ENCODE measurements at regions not wholly inside any gene's neighbourhood (a gene's known extent, or its start where the extent isn't known, plus 50 kb on each side); places are given as distances from the start of the nearest gene placed in this dataset.

DNA sequence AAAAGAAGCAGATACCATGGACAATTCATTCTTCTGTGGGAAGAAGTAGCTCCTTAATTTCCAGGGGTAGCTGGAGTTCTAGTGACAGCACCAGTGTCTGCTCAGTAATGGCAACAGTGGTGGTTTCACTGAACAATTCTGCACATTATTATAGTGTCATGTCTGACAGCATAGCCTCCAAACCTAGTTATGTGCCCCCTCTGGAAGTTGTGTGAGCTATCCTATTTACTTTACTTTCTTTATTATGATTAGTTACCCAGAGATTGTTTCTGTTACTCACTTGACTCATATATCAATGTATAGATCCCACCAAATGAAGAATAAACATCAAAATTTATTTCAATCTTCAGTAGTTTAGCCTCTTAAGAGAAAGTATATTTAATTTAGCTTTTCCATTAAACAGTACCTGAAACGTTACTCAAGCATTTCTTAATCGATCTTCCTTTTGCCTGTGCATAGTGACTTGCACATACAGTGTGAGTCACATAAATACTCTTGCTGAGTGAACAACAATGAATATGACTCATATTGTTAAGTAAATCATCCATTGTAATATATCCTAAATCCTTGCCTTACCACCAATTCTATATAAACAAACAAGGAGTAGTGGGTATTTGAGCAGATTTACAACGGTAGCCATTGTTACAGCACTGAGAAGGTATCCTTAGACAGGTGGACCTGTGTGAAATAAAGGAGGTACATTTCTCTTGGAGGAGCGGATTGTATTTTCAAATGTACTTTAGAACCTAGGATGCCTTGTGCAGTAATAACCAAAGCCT is 534.7 kb downstream of the ANKRD50 start:
- no peak for DNase-seq (ENCODE audit: low read depth)

- DNase-seq (ENCODE audit: low read depth) = no peak
Measured at GRCh38 chr4:124178449-124179021, 534.0 kb downstream of the ANKRD50 start.

GRCh38 chr4:124179506-124180186 is 532.9 kb downstream of the ANKRD50 start:
- DNase-seq (ENCODE audit: low read depth) = no peak

GRCh38 chr4:124181039-124181438 is 531.5 kb downstream of the ANKRD50 start:
- no peak for DNase-seq (ENCODE audit: low read depth)

DNA sequence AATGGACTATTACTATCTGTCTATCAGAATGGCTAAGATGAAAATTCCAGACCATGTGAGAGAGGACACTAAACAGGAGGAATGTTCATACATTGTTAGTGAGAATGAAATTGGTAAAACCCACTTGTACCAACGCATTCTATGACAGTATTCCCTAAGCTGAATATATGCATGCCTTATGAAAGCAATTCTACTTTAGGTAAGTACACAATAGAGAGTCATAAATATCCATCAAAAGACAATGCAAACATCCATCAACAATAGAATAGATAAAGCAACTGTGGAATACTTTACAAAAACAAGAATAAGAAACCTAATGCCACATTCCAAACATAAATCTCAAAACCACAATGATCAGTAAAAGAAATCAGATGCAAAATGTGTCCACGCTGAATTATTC is 529.3 kb downstream of the ANKRD50 start:
- no peak for DNase-seq (ENCODE audit: low read depth)

- no peak for DNase-seq (ENCODE audit: low read depth)
Measured at GRCh38 chr4:124183926-124184325, 528.6 kb downstream of the ANKRD50 start.

- no peak for DNase-seq (ENCODE audit: low read depth)
Measured at GRCh38 chr4:124184792-124185191, 527.7 kb downstream of the ANKRD50 start.

GRCh38 chr4:124188595-124188994 is 523.9 kb downstream of the ANKRD50 start:
- DNase-seq (ENCODE audit: low read depth) = no peak

- no peak for DNase-seq (ENCODE audit: low read depth)
Measured at GRCh38 chr4:124189545-124189944, 523.0 kb downstream of the ANKRD50 start.

DNA sequence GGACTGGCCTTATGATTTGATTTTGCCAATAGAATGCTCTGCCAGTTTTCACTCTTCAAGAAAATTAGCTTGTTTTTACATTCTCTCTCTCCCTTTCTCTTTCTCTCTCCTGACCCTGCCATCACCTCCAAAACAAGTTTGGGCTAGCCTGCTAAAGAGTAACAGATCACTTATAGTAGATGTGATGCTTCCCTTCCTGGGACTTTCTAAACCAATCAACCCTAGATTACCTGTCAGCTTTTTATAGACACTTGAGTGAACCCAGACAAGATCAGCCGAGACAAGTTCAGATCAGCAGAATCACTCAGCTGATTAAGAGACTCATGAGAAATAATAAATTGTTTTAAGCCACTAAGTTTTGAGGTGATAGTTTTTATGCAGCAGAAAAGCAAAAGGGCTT is 521.2 kb downstream of the ANKRD50 start:
- DNase-seq (ENCODE audit: low read depth) = no peak

DNA sequence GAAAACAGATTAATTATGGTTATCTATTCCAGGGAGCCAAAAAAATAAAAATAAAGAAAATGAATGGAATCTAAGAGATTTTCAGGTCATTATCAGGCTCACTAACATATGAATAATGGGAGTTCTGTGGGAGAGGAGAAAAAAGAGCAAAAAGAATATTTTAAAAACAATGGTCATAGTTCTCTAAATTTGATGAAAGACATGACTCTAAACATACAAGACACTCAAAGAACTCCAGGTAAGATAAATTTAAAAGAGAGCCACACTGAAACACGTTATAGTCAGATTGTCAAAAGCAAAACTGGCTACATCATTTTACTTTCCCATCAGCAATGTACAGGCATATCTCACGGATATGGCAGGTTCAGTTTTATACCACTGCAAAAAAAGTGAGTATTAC is 520.0 kb downstream of the ANKRD50 start:
- no peak for DNase-seq (ENCODE audit: low read depth)

DNA sequence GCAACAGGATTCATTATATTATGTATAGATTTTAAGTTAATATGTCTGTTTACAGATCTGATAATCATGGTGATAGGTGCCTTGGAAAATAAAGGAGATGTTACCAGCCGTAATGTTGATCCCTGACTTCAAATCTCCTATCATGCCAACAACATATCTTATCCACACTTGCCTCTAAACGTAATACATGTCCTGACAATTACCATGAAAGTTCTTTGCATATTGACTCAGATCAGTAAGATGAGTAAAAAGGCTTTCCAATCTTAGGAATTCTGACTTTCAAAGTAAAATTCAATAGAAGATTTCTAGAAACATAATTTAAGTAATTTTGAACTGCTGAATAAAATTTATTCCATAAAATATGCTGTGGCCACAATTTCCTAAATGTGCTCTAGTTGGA is 513.3 kb downstream of the ANKRD50 start:
- no peak for DNase-seq (ENCODE audit: low read depth)

- DNase-seq (ENCODE audit: low read depth) = no peak
Measured at GRCh38 chr4:124199755-124200154, 512.8 kb downstream of the ANKRD50 start.

DNA sequence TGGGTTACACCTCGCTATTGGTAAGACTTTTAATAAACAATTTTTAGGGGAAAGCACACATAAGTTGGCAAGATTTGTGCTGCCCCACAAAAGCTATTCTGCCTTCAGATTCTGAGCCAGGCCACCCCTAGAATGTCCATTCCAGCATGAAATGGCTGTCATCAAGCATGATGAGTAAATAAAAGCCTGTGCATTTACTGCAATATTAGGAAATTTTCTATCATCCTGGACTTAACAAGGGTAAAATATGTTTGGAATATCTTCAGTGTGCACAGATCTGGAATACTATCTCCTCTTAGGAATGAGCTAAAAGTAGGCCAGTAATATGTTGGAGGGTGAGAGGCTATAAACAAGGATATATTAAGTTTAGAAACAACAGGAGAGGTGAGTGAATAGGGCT is 510.9 kb downstream of the ANKRD50 start:
- no peak for DNase-seq (ENCODE audit: low read depth)

- no peak for DNase-seq (ENCODE audit: low read depth)
Measured at GRCh38 chr4:124202099-124202498, 510.4 kb downstream of the ANKRD50 start.

DNA sequence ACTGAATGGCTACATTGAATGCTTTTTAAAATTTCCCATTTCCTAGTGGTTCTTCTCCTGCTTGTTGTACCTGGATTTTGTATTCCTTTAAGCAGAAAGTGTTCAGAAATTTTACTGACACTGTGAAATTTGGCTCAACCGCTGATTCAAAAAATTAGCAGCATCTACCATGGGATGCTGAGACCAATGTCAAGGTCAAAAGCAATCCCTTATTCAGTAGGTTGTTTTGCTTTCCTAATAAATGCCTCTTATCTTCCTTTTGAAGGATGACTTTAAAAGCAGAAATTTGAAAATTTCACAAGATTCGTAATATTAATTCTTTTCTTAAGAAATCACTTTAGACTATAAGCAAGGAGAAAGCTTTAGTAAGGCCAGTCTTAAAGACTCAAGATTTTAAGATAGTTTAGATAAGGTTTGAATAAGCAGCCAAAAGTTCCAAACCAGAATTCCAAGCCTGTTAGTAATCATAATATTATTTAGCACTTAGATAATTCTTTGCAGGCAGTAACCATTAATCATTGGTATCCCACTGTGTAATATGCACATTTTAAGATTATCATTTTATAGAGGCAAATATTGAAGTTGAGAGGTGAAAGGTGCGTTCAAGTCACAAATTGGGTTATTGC is 508.8 kb downstream of the ANKRD50 start:
- no peak for DNase-seq (ENCODE audit: low read depth)

GRCh38 chr4:124206779-124207605 is 505.5 kb downstream of the ANKRD50 start:
- no peak for DNase-seq (ENCODE audit: low read depth)

- DNase-seq (ENCODE audit: low read depth) = no peak
Measured at GRCh38 chr4:124209211-124209610, 503.3 kb downstream of the ANKRD50 start.

DNA sequence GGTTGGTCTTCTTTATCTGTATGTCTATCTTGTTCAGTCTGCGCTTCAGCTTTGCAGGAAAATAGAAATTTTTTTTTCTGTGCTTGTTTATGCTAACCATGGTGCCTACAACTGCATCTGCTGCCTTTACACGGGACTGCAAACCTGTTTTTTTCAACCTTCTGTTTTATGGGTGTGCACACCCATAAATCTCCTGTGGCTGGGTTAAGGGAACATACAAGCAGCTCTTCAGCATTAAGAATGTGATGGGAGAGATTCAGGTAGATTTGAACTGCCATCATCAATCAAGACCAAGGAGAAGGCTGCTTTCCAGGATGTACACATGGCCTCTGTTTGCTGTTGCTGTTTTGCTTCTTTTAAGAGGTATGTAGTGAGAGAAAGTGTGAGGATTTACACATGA is 502.9 kb downstream of the ANKRD50 start:
- no peak for DNase-seq (ENCODE audit: low read depth)

- no peak for DNase-seq (ENCODE audit: low read depth)
Measured at GRCh38 chr4:124210746-124211145, 501.8 kb downstream of the ANKRD50 start.

DNA sequence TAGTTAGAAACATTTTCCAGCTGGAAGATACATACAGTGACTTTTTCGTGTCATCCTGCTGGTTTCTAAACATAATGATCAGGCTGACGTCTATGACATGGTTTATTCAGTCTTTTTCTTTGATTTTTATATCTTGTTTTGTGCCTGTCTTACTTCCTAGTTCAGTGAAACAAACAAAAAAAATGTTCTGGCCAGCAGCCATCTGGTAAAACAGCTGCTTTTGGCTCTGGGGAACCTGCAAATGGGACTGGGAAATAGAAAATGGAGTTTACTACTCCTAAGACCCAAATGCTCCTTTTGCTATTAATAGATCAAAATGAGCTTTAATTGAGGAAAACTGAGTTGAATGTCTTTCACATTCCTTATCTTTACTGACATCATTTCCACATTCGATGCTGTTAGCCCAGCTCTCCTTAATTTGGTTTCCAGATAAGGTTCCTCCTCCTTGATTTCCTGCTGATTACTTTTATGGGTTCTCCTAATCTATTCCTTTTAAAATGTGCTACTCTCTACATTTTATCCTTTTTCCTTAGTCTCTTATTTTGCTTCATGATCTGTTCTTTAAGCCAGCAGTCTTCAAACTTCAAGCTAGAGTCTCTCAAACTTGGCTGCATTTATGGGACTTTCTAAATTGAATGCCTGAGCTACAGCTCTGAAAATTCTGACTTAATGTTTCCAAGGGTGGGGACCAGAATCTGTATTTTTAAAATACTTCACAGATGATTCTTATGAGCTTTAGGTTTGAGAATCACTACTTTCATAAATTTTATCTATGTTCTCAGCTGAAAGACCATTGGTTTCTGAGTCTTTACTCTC is 499.5 kb downstream of the ANKRD50 start:
- no peak for DNase-seq (ENCODE audit: low read depth)

Data from activated T-helper 1 cell treated with Interleukin-2 at 50 U/mL for 16 hours (primary cell).